VCaP (cell line): ENCODE measurements at regions not wholly inside any gene's neighbourhood (a gene's known extent, or its start where the extent isn't known, plus 50 kb on each side); places are given as distances from the start of the nearest gene placed in this dataset.
"Not testable (repeated sequence)": the region's sequence is repeated elsewhere in the genome, so short reads cannot be mapped to it uniquely, and the experiment has no call there.

Source experiments
- H3K27ac ChIP-seq: fragments of 450-650 bp; 2 replicates; pipeline ENCODE4 v1.5.1; 2017
- TF ChIP-seq, protein P1 (sequence below): fragments of 450-650 bp; conservative IDR thresholded peaks from 2 replicates; pipeline ENCODE4 v1.5.1; 2017; ENCODE audit warnings: mild to moderate bottlenecking, moderate library complexity

- no peak overlapping the region for H3K27ac ChIP-seq
- TF ChIP-seq, protein P1, sequence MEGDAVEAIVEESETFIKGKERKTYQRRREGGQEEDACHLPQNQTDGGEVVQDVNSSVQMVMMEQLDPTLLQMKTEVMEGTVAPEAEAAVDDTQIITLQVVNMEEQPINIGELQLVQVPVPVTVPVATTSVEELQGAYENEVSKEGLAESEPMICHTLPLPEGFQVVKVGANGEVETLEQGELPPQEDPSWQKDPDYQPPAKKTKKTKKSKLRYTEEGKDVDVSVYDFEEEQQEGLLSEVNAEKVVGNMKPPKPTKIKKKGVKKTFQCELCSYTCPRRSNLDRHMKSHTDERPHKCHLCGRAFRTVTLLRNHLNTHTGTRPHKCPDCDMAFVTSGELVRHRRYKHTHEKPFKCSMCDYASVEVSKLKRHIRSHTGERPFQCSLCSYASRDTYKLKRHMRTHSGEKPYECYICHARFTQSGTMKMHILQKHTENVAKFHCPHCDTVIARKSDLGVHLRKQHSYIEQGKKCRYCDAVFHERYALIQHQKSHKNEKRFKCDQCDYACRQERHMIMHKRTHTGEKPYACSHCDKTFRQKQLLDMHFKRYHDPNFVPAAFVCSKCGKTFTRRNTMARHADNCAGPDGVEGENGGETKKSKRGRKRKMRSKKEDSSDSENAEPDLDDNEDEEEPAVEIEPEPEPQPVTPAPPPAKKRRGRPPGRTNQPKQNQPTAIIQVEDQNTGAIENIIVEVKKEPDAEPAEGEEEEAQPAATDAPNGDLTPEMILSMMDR: no peak
Observed at GRCh38 chr3:198113206-198114053, 153.4 kb downstream of the LMLN start.

GRCh38 chr3:198114516-198114915 is 154.5 kb downstream of the LMLN start:
- H3K27ac ChIP-seq: not testable (repeated sequence)

DNA sequence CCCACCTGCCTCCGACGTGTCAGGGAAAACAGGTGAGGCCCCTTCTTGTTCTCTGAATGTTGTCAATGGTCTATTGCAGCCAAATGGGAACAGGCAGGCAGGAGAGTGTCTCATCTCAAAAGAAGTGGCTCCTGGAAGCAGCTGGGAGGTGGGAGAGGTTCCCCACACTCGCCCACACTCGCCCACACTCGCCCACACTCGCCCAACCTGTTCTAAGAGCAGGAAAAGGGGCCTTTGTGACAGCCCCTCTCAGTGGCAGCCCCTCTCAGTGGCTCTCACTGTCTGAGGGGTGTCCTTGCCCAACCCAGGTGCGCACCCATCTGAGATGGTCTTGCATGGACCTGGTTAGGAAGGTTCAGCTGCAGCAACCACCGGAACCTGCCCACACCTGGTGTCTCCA is 162.2 kb downstream of the LMLN start:
- H3K27ac ChIP-seq: not testable (repeated sequence)

DNA sequence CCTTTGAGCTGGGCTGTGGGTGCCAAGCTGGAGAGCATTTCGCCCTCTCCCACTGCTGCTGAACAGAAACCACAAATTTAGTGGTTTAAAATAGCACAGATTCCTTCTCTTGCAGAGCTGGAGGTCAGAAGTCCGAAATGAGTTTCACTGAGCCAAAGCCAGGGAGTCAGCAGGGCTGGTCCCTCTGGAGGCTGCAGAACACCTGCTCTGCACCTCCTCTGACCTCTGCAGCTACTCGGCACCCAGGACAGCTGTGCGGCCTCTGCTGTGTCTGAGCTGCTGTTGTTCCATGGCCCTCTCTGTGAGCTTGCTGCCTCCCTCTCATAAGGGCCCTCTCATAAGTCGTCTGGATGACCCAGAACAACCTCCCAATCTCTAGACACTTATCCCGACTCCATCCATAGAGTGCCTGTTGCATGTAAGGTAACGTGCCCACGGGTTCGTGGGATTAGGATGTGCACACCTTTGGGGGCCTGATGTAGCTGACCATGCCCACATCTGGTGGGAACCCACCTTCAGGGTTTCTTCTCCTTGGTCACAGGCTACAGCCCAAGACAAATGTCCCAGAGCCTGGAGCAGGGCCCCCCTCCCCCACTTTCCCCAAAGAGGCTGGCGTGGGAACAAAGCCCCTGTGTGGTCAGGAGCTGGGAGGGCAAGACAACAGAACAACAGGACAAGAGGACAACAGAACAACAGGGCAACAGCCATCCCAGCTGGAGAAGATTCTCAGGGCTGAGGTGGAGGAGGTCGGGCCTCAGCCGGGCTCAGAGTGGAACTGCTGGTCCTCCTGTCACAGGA is 177.2 kb downstream of the LMLN start:
- not testable (repeated sequence) for H3K27ac ChIP-seq

DNA sequence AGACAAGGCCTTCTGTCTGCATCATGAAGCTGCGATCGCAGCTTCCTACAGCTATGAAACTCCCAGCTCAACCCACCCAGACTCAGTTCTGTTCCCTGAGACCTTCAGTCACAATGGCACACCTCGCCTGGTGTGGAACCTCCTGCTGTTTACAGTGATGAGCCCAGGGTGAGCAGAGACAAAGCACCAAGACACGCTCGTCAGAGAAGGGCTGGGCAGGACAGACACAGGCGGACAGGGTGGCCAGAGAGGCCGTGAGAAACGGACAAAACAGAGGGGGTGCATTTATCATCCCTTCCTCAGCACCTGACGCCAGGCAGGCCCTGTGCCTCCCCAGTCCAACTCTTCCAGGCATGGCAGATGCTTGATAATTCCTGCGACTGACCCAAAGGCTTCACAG is 178.2 kb downstream of the LMLN start:
- H3K27ac ChIP-seq: not testable (repeated sequence)

DNA sequence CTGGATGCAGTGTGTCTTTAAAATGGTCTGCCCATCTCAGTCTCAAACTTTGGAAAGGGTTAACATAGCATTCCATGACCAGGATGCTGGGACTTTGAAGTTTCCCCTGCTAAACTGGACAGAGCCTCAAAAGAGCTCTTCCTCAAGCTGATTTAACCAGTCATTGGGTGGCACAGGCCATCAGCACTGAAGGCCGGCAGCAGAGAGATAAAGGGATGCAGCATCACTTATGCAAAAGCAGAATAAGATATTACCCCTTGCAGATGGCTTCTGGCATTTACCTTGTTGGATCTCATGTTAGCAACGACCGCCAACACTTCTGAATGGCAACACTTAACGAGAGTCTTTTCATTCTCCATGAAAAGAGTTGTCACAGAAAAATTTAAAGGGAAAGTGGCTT is 179.0 kb downstream of the LMLN start:
- H3K27ac ChIP-seq: not testable (repeated sequence)

- not testable (repeated sequence) for H3K27ac ChIP-seq
Observed at GRCh38 chr3:198139513-198140167, 179.6 kb downstream of the LMLN start.

- not testable (repeated sequence) for H3K27ac ChIP-seq
Observed at GRCh38 chr3:198143300-198144137, 183.5 kb downstream of the LMLN start.

DNA sequence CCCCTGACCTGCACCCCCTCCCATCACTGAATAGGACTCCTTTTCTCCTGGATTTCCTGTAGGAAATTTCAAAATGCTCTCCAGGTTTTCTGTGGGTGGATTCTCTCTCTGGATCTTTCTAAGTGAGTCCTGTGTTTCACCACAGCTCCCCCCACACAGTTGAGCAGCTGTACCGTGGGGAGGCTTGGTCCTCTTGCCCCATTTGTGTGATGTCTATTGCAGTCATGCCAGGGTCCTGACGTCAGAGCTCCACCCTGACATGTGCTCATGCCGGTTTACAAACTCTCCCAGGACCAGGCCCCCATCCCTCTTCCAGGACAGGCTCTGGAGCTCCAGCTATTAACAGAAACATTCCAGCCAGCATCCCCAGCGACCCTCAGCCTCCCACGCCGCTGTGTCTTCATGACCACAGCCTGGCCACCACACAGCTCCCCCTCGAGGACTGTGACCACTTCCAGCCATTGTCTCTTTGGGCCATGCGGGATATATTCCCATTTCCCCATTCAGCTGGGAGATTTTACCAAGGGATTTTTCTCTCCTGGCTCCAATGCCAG is 185.3 kb downstream of the LMLN start:
- H3K27ac ChIP-seq: not testable (repeated sequence)

- H3K27ac ChIP-seq: not testable (repeated sequence)
Observed at GRCh38 chr3:198146070-198146469, 186.1 kb downstream of the LMLN start.

- H3K27ac ChIP-seq: not testable (repeated sequence)
Observed at GRCh38 chr3:198146559-198147164, 186.6 kb downstream of the LMLN start.

DNA sequence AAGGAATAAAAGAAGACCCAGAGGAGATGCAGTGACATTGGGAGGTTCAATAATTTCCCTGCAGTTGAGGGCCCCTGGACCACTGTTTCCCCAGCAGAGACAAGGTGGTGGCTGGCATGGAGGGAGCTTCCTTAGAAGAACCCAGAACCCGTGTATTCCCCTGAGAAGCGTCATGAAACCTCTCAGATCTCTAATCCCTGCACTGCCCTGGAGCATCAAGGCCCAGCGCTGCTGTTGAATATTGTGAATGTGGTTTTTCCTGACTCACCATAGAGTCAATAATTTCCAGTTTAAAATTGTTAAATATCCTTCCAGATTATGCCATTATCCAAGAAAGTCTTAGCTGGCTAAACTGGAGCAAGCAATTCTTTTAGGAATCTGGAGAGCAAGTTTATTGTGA is 187.2 kb downstream of the LMLN start:
- not testable (repeated sequence) for H3K27ac ChIP-seq

DNA sequence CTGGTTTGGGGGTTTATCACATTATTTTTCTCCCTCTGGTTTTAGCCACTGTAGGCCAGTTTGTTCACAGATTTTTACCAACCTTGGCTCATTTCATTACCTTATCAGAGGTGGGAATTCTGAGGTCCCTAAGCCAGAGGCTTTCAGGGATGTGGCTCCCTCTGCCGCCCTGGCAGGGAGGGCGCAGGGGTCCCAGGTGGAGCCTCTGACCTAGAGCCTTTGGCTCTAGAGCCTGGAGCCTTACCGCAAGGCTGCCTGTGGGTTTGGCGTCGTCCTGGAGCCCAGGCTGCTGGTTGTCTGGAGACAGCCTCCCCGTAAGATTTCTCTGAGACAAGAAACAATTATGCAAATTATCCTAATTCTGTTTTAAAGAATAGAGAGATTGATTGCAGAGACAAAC is 188.0 kb downstream of the LMLN start:
- H3K27ac ChIP-seq: not testable (repeated sequence)

GRCh38 chr3:198149904-198150303 is 189.9 kb downstream of the LMLN start:
- H3K27ac ChIP-seq: not testable (repeated sequence)

- not testable (repeated sequence) for H3K27ac ChIP-seq
Observed at GRCh38 chr3:198151867-198152266, 191.8 kb downstream of the LMLN start.

DNA sequence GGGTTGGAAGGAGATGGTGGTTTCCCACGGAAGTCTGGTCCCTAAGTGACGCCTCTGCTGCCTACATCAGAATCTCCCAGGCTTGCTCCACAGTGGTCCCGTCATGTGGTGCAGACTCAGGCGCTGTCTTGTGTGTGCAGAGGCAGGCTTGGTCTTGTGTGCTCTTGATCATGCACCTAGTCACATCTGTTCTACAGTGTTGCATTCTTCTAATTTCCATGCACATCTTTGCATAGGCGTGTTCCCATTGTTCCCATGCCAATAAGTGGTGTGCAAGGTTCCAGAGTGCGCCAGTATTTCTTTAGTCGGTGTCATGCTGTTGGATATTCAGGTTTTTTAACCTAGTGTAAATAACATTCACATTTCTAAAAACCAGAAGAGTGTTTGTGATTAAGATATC is 195.8 kb downstream of the LMLN start:
- not testable (repeated sequence) for H3K27ac ChIP-seq

DNA sequence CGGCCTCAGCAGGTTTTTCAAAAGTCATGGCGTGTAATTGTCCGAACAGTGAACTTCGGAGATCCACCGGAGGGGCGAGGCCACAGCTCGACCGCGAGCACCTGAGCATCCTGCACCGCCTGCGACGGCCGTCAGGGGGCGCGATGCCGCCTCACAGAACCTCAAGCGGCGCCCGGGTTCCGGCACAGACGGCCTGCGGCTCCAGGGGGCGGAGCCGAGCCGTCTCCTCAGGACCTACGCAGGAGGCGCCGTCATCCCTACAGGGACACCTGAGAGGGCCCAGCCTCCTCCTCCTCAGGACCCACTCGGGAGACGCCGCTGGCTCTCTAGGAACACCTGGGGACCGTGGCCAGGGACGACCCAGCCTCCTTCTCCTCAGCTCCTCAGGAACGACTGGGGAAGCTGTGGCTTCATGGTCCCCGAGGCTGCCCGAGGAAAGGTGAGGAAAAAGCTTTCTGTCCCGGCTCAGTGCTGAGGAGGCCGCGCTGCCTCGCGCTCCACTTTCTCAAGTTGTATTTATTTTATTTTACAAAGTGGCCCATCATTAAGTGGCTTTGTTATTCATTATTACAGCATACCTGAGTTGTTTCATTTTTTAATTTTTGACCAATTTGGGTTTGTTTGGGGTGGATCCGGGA is 197.3 kb downstream of the LMLN start:
- H3K27ac ChIP-seq: not testable (repeated sequence)

GRCh38 chr3:198158007-198158406 is 198.0 kb downstream of the LMLN start:
- H3K27ac ChIP-seq: not testable (repeated sequence)
